Psoas muscle (tissue), 7 donors: ENCODE measurements at regions not wholly inside any gene's neighbourhood (a gene's known extent, or its start where the extent isn't known, plus 50 kb on each side); places are given as distances from the start of the nearest gene placed in this dataset.

Experiments used
- ATAC-seq, 4 donors: fragments of 200-7000 bp; cut with Tn5 transposase; one replicate each; pipeline ENCODE4 v1.9.1; 2020; ENCODE audit warnings: moderate library complexity in 3 of 4, mild to moderate bottlenecking in 2 of 4
- DNase-seq, 2 donors: peaks; one replicate each; pipeline ENCODE4 v3.0.0-alpha.2; 2020
- H3K27ac ChIP-seq: fragments of 200-600 bp; one replicate; pipeline ENCODE4 v1.8.0; 2022
- H3K27me3 ChIP-seq, 3 donors: fragments of 200-600 bp in 1 of 3; one replicate each; pipeline versions ENCODE4 v1.6.1 to v1.8.0; 2013 to 2022; ENCODE audit warnings: low read length in 2 of 3, mild to moderate bottlenecking in 2 of 3, moderate library complexity in 1 of 3; ENCODE audit not compliant: insufficient read depth in 3 of 3
- H3K36me3 ChIP-seq, 2 donors: fragments of 200-600 bp in 1 of 2; one replicate each; pipeline versions ENCODE4 v1.6.1 to v1.8.0; 2013 to 2022; ENCODE audit warnings: low read depth in 1 of 2, mild to moderate bottlenecking in 1 of 2, moderate library complexity in 1 of 2; ENCODE audit not compliant: insufficient read depth in 1 of 2
- H3K4me1 ChIP-seq: fragments of 200-600 bp; one replicate; pipeline ENCODE4 v1.8.0; 2022
- H3K4me3 ChIP-seq: fragments of 200-600 bp; one replicate; pipeline ENCODE4 v1.8.0; 2022; ENCODE audit warnings: mild to moderate bottlenecking
- H3K9me3 ChIP-seq: fragments of 200-600 bp; one replicate; pipeline ENCODE4 v1.8.0; 2022
- CTCF ChIP-seq: fragments of 200-600 bp; IDR thresholded peaks from one replicate; pipeline ENCODE4 v1.8.0; 2022; ENCODE audit warnings: antibody characterized with exemption
- WGBS, 3 donors: extraction: QIAGEN DNeasy Blood & Tissue Kit; methylation state at CpG; one replicate each; pipeline versions ENCODE4 v1.1.6 to v1.1.7; 2013; 5-methylcytosine and 5-hydroxymethylcytosine counted together
- intact Hi-C, 2 donors: fragments of 100-400 bp; cut with DNase I; formaldehyde crosslinking; loops; one replicate each; pipeline versions ENCODE4 v1.11.0 to v1.14.2; 2022
- donor health status: healthy with polysubstance abuse.
- donor health status: DM: no; HTN: no; CAD: no; lungs with moderate emphysema.
- donor health status: Bipolar disorder and iron deficiency.
- donor health status: healthy.
- donor health status: DM: yes; HTN: yes; CAD: no.
- donor health status: DM: no; HTN: no; CAD: no.
- donor health status: DM: yes; HTN: yes; CAD: no.

- DNase-seq (peak in 1 of 2 donors; percentile 2), ATAC-seq (no peak)
- Histone ChIP-seq H3K9me3 (no peaks in the 10 kb centered on the region), H3K27me3 (no peaks in the 10 kb centered on the region), H3K27ac (no peak overlapping the region), H3K4me1 (no peaks in the 10 kb centered on the region), H3K4me3 (no peak overlapping the region), H3K36me3 (no peaks in the 10 kb centered on the region)
- WGBS, 3 donors = 93 to 100% (median 100%) methylated on average over 1 of the region's 1 CpG
- no peak for TF ChIP-seq CTCF
- intact Hi-C loops = no loop called here
These were observed 145.2 kb downstream of the INHBB start for GRCh38 chr2:120491111-120491625.

GRCh38 chr2:120493231-120493630 is 147.3 kb downstream of the INHBB start:
- H3K4me3 ChIP-seq = no peak overlapping the region
- no peak for ATAC-seq
- DNase-seq = no peak
- TF ChIP-seq CTCF = no peak
- H3K4me1 ChIP-seq = no peaks in the 10 kb centered on the region
- 85 to 88% (median 86%) methylated on average over 5 of the region's 5 CpGs for WGBS, 3 donors
- H3K27me3 ChIP-seq = no peaks in the 10 kb centered on the region
- intact Hi-C loops = no loop called here
- no peaks in the 10 kb centered on the region for H3K9me3 ChIP-seq
- H3K27ac ChIP-seq = no peak overlapping the region
- H3K36me3 ChIP-seq = no peaks in the 10 kb centered on the region

- no peak for ATAC-seq
These were observed 148.5 kb downstream of the INHBB start for GRCh38 chr2:120494446-120494845.

GRCh38 chr2:120495586-120495985 is 149.7 kb downstream of the INHBB start:
- DNase-seq = no peak
- intact Hi-C loops = no loop called here
- ATAC-seq = no peak

More at GRCh38 chr2:120494446-120494845, 148.5 kb downstream of the INHBB start:
- DNase-seq = no peak
- Histone ChIP-seq H3K4me3 (no peak overlapping the region), H3K27ac (no peak overlapping the region), H3K27me3 (no peaks in the 10 kb centered on the region), H3K36me3 (no peaks in the 10 kb centered on the region), H3K4me1 (no peaks in the 10 kb centered on the region), H3K9me3 (no peaks in the 10 kb centered on the region)
- TF ChIP-seq CTCF = no peak
- intact Hi-C loops = no loop called here

More at GRCh38 chr2:120495586-120495985, 149.7 kb downstream of the INHBB start:
- no peak overlapping the region for H3K27ac ChIP-seq
- H3K27me3 ChIP-seq = no peaks in the 10 kb centered on the region
- H3K4me1 ChIP-seq = no peaks in the 10 kb centered on the region
- TF ChIP-seq CTCF = no peak
- H3K4me3 ChIP-seq = no peak overlapping the region
- no peaks in the 10 kb centered on the region for H3K9me3 ChIP-seq
- WGBS, 3 donors = 86 to 89% (median 86%) methylated on average over 2 of the region's 2 CpGs
- no peaks in the 10 kb centered on the region for H3K36me3 ChIP-seq
